ENCODE measurements at regions not wholly inside any gene's neighbourhood (a gene's known extent, or its start where the extent isn't known, plus 50 kb on each side); places are given as distances from the start of the nearest gene placed in this dataset.
"Not testable (repeated sequence)": the region's sequence is repeated elsewhere in the genome, so short reads cannot be mapped to it uniquely, and the experiment has no call there.

DNA sequence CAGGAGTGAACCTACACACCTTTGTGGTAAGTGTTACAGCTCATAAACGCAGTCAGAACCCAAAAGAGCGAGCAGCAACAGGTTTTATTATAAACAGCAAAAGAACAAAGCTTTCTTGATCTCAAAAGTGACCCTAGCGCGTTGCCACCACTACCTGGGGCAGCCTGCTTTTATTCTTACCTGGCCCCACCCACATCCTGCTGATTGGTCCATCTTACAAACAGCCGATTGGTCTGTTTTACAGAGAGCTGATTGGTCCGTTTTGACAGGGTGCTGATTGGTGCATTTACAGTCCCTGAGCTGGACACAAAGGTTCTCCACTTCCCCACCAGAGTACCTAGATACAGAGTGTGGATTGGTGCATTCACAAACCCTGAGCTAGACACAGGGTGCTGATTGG is 143.1 kb downstream of the ARRDC4 start:
- TF ChIP-seq POLR2A (IDR thresholded peaks at IDR 0.05; ENCODE audit: extremely low read depth, insufficient read length) (no peak), MYC (IDR thresholded peaks at IDR 0.05; ENCODE audit: low read depth, low read length) (no peak)
- TF ChIP-seq, protein P1, sequence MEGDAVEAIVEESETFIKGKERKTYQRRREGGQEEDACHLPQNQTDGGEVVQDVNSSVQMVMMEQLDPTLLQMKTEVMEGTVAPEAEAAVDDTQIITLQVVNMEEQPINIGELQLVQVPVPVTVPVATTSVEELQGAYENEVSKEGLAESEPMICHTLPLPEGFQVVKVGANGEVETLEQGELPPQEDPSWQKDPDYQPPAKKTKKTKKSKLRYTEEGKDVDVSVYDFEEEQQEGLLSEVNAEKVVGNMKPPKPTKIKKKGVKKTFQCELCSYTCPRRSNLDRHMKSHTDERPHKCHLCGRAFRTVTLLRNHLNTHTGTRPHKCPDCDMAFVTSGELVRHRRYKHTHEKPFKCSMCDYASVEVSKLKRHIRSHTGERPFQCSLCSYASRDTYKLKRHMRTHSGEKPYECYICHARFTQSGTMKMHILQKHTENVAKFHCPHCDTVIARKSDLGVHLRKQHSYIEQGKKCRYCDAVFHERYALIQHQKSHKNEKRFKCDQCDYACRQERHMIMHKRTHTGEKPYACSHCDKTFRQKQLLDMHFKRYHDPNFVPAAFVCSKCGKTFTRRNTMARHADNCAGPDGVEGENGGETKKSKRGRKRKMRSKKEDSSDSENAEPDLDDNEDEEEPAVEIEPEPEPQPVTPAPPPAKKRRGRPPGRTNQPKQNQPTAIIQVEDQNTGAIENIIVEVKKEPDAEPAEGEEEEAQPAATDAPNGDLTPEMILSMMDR (IDR thresholded peaks at IDR 0.05; ENCODE audit: low read depth, low read length) = no peak
- TF ChIP-seq, protein P2, sequence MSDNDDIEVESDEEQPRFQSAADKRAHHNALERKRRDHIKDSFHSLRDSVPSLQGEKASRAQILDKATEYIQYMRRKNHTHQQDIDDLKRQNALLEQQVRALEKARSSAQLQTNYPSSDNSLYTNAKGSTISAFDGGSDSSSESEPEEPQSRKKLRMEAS (IDR thresholded peaks at IDR 0.05; ENCODE audit: low read depth, low read length) = no peak
- DNase-seq (ENCODE audit: low read depth) = no peak
- no peak overlapping the region for H3K4me3 ChIP-seq (ENCODE audit: low read depth, low read length)

DNA sequence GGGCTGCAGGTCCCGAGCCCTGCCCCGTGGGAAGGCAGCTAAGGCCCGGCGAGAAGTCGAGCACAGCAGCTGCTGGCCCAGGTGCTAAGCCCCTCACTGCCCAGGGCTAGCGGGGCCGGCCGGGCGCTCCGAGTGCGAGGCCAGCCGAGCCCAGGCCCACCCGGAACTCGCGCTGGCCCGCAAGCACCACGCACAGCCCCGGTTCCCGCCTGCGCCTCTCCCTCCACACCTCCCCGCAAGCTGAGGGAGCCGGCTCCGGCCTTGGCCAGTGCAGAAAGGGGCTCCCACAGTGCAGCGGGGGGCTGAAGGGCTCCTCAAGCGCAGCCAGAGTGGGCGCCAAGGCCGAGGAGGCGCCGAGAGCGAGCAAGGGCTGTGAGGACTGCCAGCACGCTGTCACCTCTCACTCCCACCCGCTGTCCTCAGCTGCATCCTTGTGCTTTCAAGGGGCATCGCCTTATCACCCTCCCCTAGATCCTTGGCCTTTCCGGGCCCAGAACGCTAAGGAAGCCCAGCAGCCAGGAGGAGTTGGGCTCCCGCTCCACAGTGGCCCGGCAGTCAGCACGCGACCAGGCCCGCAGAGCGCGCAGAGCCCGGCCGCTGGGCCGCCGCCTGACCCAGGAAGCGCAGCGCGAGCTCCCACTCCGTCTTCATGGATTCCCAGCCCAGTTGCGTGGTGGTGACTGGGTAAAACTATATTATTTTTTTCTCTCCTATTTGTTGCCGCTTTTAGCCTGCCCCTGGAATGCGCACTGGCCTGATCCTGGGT is 144.1 kb downstream of the ARRDC4 start:
- not testable (repeated sequence) for DNase-seq (ENCODE audit: low read depth); H3K4me3 ChIP-seq (ENCODE audit: low read depth, low read length)

DNA sequence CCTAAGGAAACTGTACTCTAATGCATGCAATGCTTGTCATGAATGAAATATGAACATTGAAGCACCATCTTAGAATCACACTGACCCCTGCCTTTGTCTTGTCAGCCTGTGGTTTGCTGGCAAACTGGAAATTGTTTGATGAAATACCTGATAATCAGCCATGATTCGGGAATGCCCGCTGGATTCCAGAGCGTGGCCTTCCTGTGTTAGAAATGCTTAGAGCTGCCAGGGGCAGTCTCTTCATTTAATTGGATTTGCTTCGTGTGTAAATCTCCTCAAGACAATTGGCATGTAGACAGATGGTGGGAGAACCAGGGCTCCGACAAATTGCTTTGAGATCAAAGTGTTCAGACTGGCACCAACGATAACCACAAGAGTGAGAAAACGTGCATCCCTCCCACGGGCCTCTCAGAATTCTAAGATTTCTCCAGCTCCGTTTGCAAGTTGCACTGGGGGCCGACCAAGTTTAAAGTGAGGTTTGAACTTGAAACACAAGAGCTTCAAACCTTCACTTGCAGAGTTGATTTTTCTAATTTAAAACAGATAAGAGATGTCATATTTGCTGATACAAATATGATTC is 146.2 kb downstream of the ARRDC4 start:
- not testable (repeated sequence) for H3K4me3 ChIP-seq (ENCODE audit: low read depth, low read length); DNase-seq (ENCODE audit: low read depth)

DNA sequence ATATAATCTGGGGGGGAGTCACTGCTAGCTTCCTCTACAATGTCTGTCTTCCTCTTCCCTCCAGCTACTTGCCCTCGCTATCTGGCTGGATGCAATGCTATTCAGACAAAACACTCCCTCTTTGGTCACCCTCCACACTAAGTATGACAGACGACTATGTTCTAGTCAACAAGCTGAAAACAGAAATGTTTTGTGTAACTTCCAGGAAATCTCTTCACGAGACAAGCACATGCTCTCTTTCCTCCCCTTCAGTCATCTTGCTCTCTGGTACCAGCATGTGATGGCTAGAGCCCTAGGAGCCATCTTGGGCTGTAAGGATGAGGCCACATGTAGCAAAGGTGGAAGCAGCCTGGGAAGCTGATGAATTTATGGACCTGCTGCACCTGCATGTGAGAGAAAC is 151.3 kb downstream of the ARRDC4 start:
- H3K4me3 ChIP-seq (ENCODE audit: low read depth, low read length) = no peak overlapping the region
- TF ChIP-seq, protein P1 (IDR thresholded peaks at IDR 0.05; ENCODE audit: low read depth, low read length) = no peak
- TF ChIP-seq, protein P2 (IDR thresholded peaks at IDR 0.05; ENCODE audit: low read depth, low read length) = no peak
- no peak for TF ChIP-seq MYC (IDR thresholded peaks at IDR 0.05; ENCODE audit: low read depth, low read length)
- TF ChIP-seq POLR2A (IDR thresholded peaks at IDR 0.05; ENCODE audit: extremely low read depth, insufficient read length) = no peak
- DNase-seq (ENCODE audit: low read depth) = no peak

DNA sequence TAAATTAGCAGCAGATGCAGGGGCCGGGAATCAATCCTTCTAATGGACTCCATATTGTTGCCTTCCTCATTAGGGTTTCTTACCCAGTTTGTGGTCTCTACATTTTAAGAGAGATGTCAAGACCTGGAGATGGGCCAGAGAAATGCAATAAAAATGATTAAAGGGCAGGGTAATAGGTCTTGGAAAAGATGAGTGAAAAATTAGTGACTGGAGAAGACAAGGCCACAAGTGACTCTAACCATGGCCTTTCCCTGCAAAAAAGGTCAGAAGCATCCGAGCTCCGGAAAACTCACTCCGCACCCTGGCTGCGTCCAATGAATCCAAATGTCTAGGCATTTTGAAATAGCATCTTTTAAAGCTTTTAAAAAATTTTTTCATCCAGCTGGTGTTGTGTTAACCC is 152.8 kb downstream of the ARRDC4 start:
- DNase-seq (ENCODE audit: low read depth) = no peak
- no peak overlapping the region for H3K4me3 ChIP-seq (ENCODE audit: low read depth, low read length)
- TF ChIP-seq MYC (IDR thresholded peaks at IDR 0.05; ENCODE audit: low read depth, low read length) (no peak), POLR2A (IDR thresholded peaks at IDR 0.05; ENCODE audit: extremely low read depth, insufficient read length) (no peak)
- TF ChIP-seq, protein P1 (IDR thresholded peaks at IDR 0.05; ENCODE audit: low read depth, low read length) = no peak
- TF ChIP-seq, protein P2 (IDR thresholded peaks at IDR 0.05; ENCODE audit: low read depth, low read length) = no peak

DNA sequence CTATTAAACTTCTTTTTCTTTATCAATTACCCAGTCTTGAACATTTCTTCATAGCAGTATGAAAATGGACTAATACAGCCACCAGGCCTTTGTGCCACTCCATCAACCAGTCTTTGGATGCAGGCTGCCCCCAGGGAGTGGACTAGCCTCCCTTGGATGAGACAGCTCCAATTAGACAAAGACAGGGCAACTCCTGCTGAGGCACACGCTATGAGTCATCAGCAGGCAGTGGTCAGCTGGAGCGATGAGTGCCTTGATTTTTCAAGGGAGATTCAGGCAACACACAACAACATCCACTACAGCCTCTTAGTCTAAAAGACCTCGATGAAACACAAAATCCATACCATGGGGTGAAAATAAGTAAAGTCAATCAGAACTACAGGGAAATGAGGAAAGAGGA is 160.1 kb downstream of the ARRDC4 start:
- no peak overlapping the region for H3K4me3 ChIP-seq (ENCODE audit: low read depth, low read length)
- TF ChIP-seq POLR2A (IDR thresholded peaks at IDR 0.05; ENCODE audit: extremely low read depth, insufficient read length) (no peak), MYC (IDR thresholded peaks at IDR 0.05; ENCODE audit: low read depth, low read length) (no peak)
- TF ChIP-seq, protein P1 (IDR thresholded peaks at IDR 0.05; ENCODE audit: low read depth, low read length) = no peak
- TF ChIP-seq, protein P2 (IDR thresholded peaks at IDR 0.05; ENCODE audit: low read depth, low read length) = no peak
- DNase-seq (ENCODE audit: low read depth) = peak; percentile 16

DNA sequence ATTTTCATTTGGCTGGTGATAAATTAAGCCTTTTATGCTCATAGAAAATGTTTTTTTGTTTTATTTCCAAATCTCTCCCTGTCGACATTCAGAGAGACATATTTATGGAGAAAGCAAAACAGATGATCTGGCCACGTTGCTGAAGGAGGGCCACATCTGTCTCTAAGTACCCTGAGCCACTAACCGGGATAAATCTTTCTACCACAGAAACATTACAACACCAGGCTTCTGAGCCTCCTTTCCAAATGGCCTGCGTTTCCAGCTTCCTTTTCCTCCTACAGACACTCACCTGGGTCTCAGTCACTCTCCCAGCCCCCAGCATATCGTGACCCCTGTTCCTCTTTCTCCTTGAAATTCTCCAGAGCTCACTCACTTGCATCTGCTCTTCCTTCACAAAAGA is 161.0 kb downstream of the ARRDC4 start:
- no peak overlapping the region for H3K4me3 ChIP-seq (ENCODE audit: low read depth, low read length)
- DNase-seq (ENCODE audit: low read depth) = no peak
- TF ChIP-seq, protein P2 (IDR thresholded peaks at IDR 0.05; ENCODE audit: low read depth, low read length) = no peak
- TF ChIP-seq, protein P1 (IDR thresholded peaks at IDR 0.05; ENCODE audit: low read depth, low read length) = no peak
- TF ChIP-seq POLR2A (IDR thresholded peaks at IDR 0.05; ENCODE audit: extremely low read depth, insufficient read length) (no peak), MYC (IDR thresholded peaks at IDR 0.05; ENCODE audit: low read depth, low read length) (no peak)

Measured in NB4 (cell line).